GM03348 (cell line): ENCODE measurements at regions not wholly inside any gene's neighbourhood (a gene's known extent, or its start where the extent isn't known, plus 50 kb on each side); places are given as distances from the start of the nearest gene placed in this dataset.
A peak's percentile ranks its signal among the peaks of the same experiment; 100 is the strongest.

ENCODE experiments used
- DNase-seq: peaks from one replicate; pipeline ENCODE4 v3.0.0; 2012; ENCODE audit warnings: low spot score

DNA sequence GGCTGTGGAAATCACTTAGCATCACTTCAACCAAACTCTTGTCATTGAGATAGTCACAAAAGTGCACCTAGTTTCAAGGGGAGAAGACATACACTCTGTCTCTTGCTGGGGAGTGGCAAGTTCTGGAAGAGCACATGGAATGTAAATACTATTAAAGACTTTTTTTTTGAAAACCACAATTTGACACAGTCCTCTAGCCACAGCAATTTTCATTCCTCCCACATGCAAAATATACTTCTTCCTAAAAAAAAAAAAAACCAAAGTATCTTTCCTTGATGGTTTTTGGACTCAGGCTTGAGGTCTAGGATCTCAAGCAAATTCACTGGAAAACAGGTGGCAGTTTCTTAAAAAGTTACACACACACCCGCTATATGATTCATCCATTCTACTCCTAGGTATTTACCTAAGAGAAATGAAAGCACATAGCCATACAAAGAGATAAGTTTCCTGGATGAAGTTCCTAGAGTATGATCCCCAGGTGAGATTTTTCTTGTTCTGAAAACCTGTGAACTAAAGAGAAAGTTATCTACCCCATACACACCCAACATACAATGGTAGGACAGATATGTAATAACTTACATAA lies 295.8 kb downstream of the SP3 start:
- peak; percentile 17 for DNase-seq

DNA sequence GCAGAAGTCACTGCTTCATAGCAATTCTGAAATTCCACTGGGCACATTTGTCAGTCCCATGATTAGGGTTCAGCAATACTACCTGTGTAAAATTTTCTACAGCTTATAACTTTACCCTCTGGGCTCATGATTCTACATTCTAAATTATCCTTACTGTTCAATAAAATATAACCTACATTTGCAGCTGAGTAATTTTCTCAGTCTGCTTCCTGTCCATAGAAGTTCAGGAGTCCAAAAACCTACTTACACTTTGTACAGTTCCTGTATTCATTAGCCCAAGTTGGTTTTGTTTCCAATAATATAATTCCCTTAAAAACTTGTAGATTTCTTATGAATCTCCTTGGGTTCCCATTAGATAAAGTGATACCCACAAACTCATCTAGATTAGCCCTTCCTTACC lies 295.3 kb downstream of the SP3 start:
- DNase-seq = no peak

DNA sequence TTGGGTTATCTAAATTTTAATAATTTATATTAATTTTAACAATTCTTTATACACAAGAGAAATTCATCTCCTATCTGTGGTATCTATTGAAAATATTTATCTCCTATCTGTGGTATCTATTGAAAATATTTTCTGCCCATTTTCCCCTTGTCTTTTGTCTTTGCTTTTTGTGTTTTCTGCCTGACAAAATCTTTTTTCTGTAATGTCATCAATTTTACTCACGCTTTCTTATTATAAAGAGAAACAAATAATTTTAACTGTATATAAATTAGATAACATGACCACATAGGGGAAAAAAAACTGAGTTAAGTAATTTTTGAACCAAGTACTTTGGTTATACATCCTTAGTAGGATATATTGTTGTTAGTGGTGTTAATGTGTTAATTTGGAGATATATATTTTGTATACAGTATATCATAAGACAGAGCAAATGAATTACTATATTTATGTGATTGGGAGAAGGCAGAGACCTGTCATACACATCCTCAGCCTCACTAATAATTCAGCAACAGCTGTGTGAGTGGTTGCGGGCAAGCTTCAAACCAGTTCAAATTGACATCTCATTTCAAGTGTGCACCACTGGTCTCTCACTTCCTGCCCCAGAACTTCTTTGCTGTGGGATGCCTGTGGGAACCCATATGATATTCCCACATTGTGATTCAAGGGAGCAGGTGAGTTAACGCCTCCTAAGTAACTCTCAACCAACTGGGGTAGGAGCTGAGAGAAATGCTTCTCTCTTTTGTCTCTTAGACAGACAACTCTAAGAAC lies 292.4 kb downstream of the SP3 start:
- DNase-seq = no peak

DNA sequence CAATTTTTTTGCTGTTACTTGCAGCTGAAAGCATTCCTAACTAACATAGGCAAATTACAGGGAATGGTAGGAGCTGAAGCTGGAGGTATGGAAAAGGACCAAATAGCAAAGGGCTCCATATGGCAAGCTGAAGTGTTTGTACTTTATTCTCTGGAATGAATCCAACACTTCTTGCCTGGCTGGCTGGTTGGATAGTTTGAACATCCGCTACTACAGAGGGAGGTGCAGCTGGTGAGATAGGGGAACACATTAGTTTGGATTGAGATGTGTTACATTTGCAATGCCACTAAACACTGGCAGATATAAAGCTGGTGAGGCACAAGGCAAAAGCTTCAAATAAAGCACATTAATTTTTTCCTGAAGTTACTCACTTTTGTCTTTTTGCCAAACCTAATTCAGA lies 291.5 kb downstream of the SP3 start:
- DNase-seq = no peak

DNA sequence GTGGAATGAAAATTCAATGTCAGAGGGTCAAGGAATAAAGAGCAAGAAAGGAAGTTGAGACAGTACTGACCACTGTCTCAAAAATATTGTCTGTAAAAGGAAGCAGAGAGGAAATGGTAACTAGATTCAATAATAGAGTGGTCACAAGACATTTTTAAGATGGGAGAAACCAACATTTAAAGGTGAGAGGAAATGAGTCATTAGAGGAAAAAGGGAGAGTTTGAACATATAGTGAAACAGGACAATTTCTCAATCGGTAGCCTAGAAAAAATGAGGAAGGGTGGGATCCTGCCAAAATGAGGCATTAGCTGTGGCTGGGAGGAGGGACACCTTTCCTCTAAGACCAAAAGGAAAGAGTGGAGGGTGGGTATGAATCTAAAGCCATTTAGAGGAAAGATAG lies 288.5 kb downstream of the SP3 start:
- no peak for DNase-seq

DNA sequence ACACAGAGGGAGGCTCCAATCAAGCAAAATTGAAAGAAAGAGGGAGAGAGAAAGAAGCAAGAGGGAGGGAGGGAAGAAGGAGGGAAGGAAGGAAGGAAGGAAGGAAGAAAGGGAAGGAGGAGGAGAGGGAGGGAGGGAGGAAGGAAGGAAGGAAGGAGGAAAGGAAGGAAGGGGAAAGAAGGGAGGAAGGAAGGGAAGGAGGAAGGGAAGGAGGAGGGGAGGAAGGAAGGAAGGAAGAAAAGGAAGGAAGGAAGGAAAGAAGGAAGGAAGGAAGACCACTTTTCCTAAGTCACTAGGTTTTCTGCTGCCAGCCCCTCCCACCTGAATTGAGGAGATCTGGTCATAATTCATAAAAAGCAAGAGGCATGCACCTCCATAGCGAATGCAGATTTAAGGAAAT lies 287.0 kb downstream of the SP3 start:
- no peak for DNase-seq

DNA sequence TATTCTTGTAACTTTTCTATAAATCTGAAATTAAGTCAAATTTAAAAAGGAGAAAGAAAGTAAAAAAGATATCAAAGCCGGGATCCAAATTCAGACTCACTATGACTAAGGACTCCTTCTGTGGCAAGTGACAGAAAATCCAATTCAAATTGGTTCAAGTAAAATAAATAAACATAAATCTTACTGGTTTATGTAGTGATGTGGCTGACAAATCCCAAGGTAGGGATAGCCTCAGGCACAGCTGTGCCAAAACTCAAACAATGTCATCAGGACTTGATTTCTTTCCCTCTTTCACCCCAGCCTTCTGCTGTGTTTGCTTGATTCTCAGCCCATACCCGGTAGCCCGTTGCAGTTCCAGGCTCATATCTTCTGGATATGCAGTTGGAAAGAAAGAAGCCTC lies 284.6 kb downstream of the SP3 start:
- no peak for DNase-seq

DNA sequence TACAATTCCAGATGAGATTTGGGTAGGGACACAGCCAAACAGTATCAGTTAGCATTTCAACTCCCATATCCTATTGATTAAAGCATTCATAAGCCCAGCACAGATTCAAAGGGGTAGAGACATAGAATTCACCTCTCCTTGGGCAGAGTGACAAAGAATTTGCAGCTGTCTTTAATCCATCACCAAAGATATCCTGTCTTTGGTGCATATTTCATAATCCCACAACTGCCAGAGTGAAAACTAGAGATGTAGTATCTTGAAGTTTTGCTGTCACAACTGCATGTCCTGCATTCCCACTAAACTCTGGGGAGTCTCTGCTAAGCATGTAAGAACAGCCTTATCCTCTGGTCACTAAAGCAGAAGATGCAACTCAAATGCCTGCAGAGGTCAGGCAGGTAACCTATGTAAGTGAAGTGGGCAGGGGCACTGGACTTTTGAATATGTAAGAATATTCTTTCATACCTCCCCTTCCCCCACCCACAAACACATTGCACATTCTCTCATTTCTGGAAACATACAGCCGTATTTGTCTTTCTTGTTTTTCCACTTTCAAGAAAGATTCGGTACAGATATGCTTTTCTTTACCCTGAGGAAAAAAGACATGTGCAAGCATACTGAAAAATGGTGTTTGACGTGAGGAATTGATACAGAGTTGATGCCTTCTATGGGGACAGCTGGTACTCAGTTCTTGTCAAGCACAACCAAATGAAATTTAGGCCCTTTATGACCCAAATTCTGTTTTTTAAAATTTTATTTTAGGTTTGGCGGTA lies 283.1 kb downstream of the SP3 start:
- no peak for DNase-seq

DNA sequence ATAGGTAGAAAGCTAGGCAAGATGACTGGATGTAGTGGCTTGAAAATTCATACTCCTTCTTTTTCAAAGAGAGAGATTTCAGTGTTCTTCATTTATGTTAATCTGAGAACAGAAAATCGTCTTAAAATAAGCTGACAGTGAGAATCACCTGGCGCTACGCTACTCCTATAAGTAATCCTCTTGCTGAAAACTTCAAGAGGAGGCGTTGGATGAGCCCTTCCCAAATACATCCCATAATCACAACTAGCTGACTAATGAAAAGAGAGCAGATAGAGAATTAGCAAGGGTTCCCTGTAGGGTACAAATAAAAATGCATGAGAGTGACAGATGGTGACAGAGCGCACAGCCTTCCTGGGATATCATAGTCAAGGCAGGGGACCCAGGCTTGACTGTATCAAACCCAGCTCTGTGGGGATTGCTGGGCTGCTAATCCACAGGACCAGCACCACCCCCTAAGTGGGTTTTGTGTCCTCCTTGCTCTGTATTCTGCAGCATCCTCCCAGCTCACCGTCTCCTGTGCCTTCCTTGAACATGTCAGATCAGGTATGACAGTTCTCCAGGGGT lies 280.2 kb downstream of the SP3 start:
- DNase-seq = no peak

DNA sequence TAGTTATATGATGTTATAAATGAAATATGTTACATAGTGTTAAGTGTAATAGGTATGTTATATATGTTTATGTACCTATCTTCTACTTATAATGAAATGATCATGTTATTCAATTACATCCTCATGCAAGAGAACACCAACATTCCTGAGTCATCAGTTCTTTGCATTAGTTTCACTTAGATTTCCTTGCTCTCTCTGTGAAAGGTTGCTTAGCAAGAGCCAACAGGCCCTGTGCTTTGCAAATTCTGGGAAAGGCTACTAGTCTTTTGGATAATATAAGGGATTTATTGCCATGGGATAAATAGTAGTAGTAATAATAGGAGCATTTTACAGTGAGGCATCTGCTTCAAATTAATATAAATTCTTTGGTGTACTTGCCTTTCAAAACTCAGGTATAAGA lies 274.8 kb downstream of the SP3 start:
- no peak for DNase-seq

DNA sequence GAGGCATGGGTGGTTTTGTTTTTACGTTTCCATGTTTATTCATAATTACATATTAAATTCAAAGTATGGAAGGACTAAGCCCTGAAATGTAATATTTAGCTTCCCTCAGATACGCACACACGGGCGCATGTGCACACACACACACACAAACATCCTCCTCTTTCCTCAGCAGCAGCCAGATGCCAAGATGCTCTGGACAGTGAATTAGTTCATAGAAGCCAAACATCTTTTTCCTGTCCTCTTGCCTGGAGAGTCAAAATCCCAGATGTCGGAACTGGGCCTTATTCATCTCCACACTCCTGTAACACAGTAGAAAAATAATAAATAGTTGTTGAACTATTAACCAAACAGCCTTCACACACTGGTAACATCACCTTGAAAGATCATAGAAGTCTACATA lies 273.1 kb downstream of the SP3 start:
- no peak for DNase-seq

DNA sequence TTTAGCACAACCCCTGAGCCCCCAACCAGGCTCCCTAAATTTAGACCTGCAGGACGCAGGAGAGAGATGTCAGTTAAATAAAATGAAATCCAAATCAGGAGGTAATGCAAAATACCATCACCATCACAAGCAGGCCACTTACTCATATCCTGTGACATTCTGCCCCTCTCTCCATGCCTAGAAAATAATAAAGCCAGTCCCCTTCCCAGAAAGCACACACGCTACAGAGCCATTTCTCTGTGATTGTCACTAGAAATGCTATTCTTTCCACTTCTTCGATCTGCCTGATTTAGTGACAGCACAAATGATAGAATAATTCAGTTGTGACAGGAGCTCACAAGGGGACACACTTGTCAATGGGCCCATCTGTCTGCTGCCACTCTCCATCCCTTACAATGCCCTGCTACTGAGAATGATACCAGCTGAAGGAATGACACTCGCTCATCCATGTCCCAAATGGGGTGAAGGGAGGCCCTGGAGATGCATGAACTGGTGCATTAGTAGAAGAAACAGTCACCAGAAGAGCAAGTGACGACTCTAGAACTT lies 272.1 kb downstream of the SP3 start:
- DNase-seq = no peak

DNA sequence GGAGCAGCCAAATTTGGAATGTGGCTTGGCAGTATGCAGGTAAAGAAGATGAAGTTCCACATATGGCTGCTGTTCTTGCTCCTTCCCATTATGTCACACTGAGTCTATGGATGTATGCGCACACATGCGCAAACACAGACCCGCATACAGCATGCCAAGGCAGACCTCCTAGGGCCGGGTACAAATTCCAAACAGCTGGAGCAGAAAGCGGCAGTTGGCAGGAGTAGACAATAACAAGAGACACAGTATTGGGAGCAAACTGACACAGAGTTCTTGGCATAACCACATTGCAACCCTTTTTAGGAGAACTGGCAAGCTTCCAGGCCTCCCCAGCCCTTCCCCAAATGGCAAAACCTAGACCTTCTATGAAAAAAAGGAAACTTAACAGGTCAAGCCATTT lies 268.9 kb downstream of the SP3 start:
- DNase-seq = no peak

DNA sequence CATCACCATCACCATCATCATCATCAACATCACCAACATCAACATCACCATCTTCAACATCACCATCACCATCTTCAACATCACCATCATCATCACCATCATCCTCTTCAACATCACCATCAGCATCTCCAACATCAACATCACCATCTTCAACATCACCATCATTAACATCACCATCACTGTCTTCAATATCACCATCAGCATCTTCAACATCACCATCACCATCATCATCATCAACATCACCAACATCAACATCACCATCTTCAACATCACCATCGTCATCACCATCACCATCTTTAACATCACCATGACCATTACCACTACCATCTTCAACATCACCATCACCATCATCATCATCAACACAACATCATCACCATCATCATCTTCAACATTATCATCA lies 267.2 kb downstream of the SP3 start:
- no peak for DNase-seq

DNA sequence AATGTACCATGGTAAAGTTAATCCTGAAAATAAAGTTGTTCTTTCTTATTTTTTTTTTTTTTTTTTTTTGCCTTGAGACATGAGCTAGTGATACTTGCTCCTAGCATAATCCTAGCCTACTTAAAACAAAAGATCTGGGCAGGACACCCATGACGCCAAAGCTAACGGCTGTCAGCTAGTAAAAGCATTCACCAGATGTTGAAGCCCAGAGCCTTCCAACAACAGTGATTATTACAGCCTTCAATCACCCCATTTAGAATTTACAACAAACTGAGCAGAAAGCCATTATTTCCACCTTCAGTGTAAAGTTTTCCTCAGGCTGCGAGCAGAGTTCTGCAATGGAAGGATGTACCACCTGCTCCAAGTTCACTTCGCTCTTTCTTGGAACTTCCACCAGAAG lies 259.5 kb downstream of the SP3 start:
- no peak for DNase-seq

DNA sequence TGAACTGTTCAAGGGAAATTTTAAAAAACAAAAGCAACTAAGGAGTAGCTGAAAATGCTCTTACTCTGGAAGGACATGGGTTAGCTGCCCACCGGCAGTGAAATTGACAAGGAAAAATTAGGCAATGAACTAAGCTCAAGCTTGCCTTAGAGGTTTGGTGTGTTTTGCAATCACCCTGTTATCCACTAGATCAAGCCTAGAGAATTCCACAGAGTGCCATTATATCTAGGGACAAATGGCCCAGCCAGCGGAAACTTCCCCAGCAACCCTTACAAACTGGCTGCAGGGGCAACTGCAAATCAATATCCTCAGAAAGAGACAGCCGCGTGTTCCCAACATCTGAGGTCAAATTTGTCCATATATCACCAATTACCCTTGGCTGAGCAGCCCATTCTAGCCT lies 258.2 kb downstream of the SP3 start:
- no peak for DNase-seq

DNA sequence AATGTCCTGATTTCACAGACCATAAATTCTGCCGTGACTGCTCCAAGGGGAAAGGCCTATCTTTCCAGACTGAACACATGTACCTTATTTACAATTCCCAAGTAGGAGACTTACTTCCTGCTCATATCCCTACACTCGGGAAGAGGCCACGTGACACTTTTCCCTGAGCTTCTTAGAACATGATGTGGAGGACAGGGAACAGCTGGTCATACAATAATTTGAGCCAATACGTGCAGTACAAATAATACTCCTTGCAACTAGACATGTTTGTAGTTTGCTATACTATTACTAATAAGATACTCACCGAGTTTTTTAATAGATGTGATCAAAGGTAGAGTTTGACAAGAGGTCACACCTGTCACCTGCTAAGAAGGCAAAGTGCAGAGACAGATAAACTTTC lies 256.4 kb downstream of the SP3 start:
- no peak for DNase-seq

DNA sequence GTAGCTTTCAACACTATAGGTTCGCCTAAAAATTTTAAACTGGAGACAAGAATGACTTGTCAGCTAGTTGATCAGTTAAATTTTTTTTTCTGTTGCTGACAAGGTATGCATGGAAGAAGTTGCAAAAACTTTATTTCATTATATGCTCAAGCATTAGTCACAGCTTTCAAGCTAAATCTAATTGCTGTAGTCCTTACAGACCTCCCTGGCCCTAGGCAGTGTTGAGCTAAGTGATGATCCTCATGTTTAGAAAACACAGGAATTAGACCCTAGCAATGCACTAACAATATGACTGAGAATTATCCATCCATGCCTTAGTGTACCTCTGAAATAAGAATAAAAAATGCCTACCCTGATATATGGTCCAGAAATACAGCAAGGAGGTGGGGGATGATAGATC lies 253.4 kb downstream of the SP3 start:
- DNase-seq = no peak

DNA sequence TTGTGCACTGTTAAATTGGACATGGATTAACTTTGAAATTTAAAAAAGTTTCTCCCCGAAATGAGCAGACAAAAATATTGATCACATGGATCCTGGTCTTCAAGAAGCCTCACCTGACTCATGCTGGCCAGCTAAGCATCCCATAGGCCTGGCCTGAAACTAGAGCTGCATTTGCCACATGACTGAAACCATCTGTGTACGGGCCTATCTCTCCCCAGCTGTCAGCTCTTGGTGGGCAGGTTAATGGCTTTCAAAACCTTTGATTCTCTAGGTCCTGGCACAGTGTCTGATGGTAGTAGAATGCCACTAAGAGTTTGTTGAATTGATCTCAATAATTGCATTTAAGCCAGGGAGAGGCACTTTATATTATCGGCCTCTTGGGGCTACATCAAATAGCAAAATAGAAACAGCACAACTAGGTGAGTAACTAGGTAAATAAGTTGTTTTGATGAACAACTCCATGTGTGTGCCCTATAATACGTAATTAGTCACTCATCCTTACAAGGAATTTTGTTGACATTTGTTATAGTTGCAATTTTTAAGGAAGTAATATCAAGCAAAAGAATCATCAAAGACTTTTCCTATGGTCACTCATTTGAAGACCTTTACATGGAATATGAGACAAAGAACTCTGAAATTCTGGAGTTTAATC lies 251.1 kb downstream of the SP3 start:
- no peak for DNase-seq

DNA sequence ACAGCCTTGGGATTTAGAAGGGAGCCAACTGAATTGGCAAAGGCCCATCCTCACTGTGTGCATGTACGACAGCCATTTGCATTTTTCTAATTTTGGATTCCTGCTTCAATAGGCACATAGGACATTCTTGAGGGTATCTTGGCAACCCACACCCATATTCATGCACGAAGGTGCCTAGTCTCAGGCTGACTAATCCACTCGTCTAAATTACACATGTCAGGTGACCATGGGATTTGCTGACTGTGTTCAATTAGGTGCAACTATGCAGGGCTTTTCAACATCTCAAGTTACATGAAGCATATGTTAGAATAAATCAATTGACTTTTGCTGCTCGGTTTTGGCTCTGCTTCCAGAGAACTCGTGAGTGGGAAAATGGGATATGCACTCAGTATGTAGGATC lies 249.7 kb downstream of the SP3 start:
- no peak for DNase-seq

DNA sequence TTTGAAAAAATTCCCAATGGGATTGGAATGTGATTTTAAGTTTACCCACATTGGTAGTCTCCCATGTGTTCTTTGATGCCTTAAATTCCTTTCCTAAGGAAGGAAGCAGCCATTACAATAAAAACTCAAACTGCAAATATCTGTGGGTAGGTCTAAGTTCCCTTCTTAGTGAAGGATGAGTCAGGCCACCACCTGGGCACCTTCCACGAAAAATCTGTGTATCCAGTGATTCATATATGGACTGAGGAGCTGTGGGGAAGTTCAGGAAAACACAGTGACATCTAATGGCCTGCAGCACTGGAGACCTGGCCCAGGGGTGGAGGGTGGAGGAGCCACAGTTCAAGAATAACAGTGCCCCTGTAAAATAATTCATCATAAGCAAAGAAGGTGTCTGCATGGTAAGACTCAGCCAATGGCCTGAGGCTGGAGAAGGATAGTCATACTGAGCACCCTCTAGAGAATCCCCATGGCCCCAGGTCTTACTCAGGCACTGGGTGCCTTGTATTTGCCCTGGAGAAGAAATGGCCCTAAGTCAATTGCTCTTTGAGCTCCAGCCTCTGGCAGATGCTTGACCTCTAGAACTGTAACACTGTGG lies 248.6 kb downstream of the SP3 start:
- DNase-seq = no peak

DNA sequence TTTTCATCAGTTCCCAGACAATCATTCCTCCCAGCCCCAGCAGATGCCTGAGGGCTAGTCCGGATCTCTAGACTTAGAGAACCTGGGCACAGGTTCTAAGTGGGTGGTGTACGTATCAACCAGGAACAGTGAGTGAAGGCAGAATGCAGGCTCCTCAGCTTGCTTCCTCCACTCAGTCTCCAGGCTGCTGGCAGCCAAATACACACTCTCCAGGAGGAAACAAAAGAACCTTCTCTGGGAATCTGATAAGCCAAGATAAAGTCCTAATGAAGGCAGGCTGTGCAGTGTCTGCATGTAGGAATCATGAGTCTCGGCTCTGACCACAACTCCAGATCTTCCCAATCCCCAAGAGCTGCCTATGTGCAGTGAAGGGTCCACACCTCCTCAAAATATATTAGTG lies 245.7 kb downstream of the SP3 start:
- DNase-seq = no peak
